Stimulated activated CD8-positive, alpha-beta memory T cell treated with anti-CD3 and anti-CD28 coated beads, Interleukin-15, amount 100 ng/mL, for 4 hours (primary cell): ENCODE measurements at regions not wholly inside any gene's neighbourhood (a gene's known extent, or its start where the extent isn't known, plus 50 kb on each side); places are given as distances from the start of the nearest gene placed in this dataset.
"Not testable (repeated sequence)": the region's sequence is repeated elsewhere in the genome, so short reads cannot be mapped to it uniquely, and the experiment has no call there.

ENCODE experiments used
- DNase-seq, 2 donors: peaks; one replicate each; pipeline ENCODE4 v3.0.0-alpha.2; 2020; ENCODE audit warnings: low read depth in 2 of 2

- DNase-seq, result not testable (repeated sequence)
These were observed 5507.7 kb upstream of the TPTE start for GRCh38 chr21:5013455-5014304.

- DNase-seq, result not testable (repeated sequence)
These were observed 5506.2 kb upstream of the TPTE start for GRCh38 chr21:5015187-5015586.

DNA sequence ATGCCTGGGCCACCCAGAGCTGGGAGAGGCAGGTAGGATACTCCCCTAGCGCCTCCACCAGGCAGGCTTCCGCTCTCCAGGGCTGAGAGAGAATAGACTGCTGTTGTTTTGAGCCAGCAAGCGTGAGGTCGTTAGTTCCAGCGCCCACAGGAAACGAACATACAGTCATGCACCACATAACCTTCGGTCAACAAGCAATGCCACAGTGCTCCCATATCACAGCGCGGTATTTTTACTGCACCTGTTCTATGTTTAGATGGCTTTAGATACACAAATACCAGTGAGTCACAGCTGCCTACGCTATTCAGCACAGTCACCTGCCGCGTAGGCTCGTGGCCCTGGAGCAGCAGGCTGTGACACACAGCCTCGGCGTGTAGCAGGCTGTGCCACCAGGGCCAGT, 5502.3 kb upstream of the TPTE start:
- DNase-seq, result not testable (repeated sequence)

- DNase-seq, result not testable (repeated sequence)
These were observed 5499.6 kb upstream of the TPTE start for GRCh38 chr21:5021815-5022214.

DNA sequence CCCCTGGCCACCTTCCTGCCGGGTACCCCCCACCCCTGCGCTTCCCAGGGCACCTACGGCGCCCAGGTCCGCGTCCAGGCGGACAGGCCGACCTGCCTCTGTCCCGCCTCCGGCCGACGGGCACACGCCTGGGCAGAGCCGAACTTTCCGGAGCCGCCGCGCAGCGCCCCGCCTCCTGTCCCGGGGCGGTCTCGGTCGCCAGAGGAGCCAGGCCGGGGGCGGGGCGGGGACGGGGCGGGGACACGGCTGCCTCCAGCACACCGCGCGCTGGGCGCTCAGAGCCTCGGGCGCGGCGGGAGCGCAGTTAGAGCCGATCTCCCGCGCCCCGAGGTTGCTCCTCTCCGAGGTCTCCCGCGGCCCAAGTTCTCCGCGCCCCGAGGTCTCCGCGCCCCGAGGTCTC, 5499.1 kb upstream of the TPTE start:
- not testable (repeated sequence) for DNase-seq

DNA sequence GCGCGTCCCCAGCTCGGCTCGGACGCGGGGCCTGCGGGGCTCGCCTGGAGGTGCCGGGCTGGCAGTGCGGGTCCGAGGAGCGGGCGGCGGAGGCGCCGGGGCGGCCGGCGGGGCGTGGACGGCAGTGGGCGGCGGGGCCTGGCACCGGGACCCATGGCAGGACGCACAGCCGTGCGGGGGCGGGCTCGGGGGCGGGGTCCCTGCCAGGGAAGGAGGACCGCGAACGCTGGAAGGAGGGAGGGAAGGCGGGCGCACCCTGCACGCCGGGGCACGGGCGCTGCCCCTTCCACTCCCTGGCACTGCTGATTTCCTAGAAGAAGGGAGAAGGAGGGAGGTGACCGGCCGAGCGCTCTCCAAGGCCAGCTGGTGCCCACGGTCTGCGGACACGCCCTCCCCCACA, 5498.6 kb upstream of the TPTE start:
- not testable (repeated sequence) for DNase-seq

DNA sequence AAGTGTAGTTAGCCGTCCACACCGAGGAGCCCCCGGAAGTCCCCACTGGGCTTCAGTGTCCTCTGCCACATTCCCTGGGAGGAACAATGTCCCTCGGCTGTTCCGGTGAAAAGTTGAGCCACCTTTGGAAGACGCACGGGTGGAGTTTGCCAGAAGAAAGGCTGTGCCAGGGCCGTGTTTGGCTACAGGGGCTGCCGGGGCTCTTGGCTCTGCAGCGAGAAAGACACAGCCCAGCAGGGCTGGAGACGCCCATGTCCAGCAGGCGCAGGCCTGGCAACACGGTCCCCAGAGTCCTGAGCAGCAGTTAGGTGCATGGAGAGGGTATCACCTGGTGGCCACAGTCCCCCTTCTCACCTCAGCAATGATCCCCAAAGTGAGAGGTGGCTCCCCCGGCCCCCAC, 5486.2 kb upstream of the TPTE start:
- DNase-seq, result not testable (repeated sequence)

- not testable (repeated sequence) for DNase-seq
These were observed 5485.8 kb upstream of the TPTE start for GRCh38 chr21:5035587-5035986.

- not testable (repeated sequence) for DNase-seq
These were observed 5483.6 kb upstream of the TPTE start for GRCh38 chr21:5037606-5038331.

DNA sequence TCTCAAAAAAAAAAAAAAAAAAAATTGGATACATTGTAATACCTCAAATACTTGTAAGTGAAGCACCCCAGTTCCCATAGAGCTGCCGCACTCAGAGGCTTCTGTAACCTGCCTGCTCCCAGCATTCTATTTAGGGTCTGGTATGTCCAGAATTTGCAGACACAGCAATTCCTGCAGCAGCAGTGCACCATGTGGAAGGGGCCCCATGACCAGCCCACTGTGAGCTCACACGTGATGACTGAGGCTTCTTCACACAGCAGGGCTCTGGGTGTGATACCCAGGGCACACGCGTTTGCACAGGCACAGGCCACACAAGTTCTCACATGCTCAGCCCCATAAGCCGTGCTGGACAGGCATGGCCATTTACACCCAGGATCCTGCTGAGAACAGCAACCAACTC, 5481.5 kb upstream of the TPTE start:
- not testable (repeated sequence) for DNase-seq

- not testable (repeated sequence) for DNase-seq
These were observed 5478.8 kb upstream of the TPTE start for GRCh38 chr21:5042583-5042982.

- not testable (repeated sequence) for DNase-seq
These were observed 5476.6 kb upstream of the TPTE start for GRCh38 chr21:5044812-5045211.

DNA sequence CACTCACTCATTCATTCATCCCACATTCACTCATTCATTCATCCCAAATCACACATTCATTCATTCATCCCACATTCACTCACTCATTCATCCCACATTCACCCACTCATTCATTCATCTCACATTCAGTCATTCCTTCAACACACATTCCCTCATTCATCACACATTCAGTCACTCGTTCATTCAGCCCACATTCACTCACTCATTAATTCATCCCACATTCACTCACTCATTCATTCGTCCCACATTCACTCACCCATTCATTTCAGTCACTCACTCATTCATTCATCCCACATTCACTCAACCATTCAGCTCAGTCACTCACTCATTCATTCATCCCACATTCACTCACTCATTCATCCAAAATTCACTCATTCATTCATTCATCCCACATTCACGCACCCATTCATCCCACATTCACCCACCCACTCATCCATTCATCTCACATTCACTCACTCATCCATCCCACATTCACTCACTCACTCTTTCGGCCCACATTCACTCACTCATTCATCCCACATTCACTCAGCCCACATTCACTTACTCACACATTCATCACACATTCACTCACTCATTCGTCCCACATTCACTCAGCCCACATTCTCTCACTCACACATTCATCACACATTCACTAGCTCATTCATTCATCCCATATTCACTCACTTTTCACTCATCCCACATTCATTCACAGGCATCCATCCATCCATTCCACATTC, 5469.9 kb upstream of the TPTE start:
- not testable (repeated sequence) for DNase-seq

GRCh38 chr21:5055027-5055754, 5466.2 kb upstream of the TPTE start:
- not testable (repeated sequence) for DNase-seq

DNA sequence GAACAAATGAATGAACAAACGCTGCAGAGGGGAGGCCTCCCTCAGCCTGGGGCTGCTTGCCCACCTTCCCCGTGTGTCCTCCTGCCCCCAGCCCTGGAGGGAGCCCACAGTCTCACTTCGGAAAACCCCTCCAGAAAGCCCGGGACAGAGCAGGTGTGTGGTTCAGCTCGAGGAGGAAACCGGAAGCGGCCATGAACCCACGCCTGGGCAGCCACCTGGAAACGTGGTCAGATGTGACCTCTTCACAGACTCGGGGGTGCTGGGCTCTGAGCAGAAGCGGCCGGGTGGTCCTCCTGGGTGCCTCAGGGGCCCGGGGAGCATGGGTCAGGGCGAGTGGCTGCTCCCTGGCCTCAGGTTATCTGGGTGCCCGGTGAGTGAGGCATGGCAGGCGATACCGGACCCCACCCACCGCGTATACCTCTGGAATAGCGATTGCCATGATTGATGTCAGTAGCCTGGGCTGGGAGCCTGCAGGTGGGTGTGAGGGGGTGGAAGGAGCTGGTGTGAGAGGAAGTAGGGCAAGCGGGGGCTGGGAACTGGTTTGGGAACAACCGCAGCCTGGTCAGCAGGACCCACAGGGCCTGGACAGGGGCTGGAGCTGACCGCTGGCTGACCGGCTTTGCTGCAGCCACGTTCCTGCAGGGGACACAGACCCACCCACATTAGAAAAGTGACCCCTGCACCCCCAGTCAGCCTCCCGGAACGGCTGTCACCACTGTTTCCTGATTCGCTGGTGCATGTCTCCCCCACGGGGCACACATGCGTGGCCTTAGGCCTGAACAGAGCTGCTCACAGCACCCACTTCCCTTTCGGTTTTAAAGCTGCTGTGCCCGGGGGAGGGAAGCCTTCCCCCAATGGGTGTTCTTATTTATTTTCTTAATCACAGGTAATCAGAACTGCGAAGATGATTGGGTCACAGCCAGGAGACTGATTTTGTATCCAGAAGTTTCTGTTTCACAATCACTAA, 5465.1 kb upstream of the TPTE start:
- not testable (repeated sequence) for DNase-seq

DNA sequence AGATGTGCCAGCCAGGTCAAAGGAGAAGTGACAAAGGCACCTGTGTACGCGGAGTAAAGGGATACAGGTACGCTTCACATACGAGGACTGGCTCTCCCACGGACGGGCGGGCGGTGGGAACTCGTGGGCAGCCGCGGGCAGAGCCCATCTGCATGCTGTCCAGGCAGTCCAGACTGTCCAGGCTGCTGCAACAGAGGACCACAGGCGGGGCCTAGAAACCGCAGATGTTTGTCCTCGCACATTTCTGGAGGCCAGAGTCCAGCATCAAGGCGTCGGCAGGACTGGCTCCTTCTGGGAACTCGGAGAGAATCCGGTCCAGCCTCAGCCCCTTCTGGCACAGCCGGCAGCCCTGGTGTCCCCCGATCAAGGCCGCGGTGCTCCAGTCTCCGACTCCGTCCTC, 5464.3 kb upstream of the TPTE start:
- DNase-seq, result not testable (repeated sequence)

DNA sequence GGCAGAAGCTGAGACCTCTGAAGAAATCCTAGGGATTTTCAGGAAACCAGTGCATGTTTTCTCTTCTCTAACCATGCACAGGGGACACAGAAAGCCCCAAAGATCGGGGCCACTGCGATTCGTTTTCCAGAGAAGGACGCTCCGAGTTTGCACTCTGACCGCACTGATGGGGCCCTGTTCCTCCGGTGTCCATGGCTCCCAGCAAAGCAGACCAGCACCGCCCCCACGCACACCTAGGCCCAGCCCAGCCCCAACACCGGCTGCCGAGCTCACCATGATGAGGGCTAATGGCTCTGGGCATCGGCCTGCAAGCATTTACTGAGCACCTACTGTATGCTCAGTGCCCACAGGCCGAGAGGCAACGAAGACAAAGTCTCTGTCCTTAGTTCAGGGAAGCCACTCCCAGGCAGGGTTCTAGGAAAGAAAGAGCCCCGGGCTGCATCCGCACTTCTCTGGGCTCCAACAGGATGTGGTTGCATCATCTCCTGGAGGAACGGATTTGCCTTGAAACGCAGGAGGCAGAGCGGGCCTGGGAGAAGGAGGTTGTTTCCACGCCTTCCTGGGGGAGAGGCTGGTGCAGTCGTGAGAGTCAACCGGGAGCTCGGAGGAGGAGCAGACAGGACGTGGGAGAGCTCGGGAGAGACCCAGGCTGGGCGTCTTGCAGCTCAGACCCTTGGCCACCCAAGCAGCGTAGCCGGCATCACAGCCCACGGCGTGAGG, 5460.9 kb upstream of the TPTE start:
- DNase-seq, result not testable (repeated sequence)

DNA sequence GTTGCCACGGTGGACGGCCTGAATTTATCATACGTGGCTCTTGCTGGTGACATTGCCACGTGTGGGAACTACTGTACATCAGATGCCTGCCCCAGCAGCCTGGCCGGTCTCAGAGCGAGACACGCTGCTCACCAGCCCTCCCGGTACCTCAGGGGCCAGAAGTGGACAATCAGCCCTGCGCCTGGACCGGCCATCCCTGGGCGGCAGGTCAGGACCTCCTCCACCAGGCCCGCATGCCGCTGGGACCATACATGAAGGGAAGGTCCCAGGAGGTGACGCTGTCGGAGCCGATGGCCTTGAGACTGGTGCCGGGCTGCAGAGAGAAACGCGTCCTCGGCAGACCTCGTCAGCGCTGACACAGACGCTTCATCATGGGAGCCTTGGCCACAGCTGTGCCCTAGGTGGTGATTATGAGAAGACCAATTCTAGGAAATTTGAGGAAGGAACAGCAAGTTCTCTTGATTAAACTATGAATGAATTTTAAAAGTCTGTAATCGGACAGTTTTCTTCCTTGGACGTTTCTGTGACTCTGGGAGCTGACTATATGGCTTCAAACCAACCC, 5456.7 kb upstream of the TPTE start:
- DNase-seq, result not testable (repeated sequence)
